ENCODE measurements at regions not wholly inside any gene's neighbourhood (a gene's known extent, or its start where the extent isn't known, plus 50 kb on each side); places are given as distances from the start of the nearest gene placed in this dataset.

- H3K4me2 ChIP-seq (ENCODE audit: low read depth, low read length, poor library complexity, severe bottlenecking): no peak overlapping the region
- no peak for TF ChIP-seq EZH2phosphoT487 (conservative IDR thresholded peaks at IDR 0.05; ENCODE audit: low read length)
- TF ChIP-seq CTCF (IDR thresholded peaks at IDR 0.05; ENCODE audit: insufficient read depth, low read length, poor library complexity, severe bottlenecking): no peak
- no peak overlapping the region for H2AFZ ChIP-seq (ENCODE audit: low read depth, low read length, severe bottlenecking)
- H3K36me3 ChIP-seq (ENCODE audit: low read length): no peaks in the 10 kb centered on the region
- no peaks in the 10 kb centered on the region for H3K9me2 ChIP-seq (replicated peaks; ENCODE audit: insufficient read depth, low read length)
- no peaks in the 10 kb centered on the region; the same call in 1 of the 2 replicates for H3K27me3 ChIP-seq (ENCODE audit: low read length)
- no peak overlapping the region for H3K9ac ChIP-seq (ENCODE audit: low read length)
- H3K27ac ChIP-seq (ENCODE audit: low read depth, low read length): no peak overlapping the region
- no peaks in the 10 kb centered on the region for H3F3A ChIP-seq (ENCODE audit: insufficient read depth)
- H4K20me1 ChIP-seq (ENCODE audit: low read depth, low read length): no peaks in the 10 kb centered on the region
- no peak overlapping the region for H3K4me3 ChIP-seq (ENCODE audit: insufficient read depth, low read length, poor library complexity, severe bottlenecking)
- H3K9me3 ChIP-seq (ENCODE audit: insufficient read depth, low read length): no peaks in the 10 kb centered on the region
- no peaks in the 10 kb centered on the region for H3K79me2 ChIP-seq (ENCODE audit: insufficient read depth, low read length)
Observed at GRCh38 chr15:83372434-83372891, 74.7 kb upstream of the SH3GL3 start.

GRCh38 chr15:83378921-83379578 is 68.1 kb upstream of the SH3GL3 start:
- Histone ChIP-seq H3F3A (ENCODE audit: insufficient read depth) (no peaks in the 10 kb centered on the region), H3K79me2 (ENCODE audit: insufficient read depth, low read length) (no peaks in the 10 kb centered on the region), H3K4me3 (ENCODE audit: insufficient read depth, low read length, poor library complexity, severe bottlenecking) (no peak overlapping the region), H3K27ac (ENCODE audit: low read depth, low read length) (no peak overlapping the region), H3K9ac (ENCODE audit: low read length) (no peak overlapping the region), H3K27me3 (ENCODE audit: low read length) (no peaks in the 10 kb centered on the region), H4K20me1 (ENCODE audit: low read depth, low read length) (no peaks in the 10 kb centered on the region), H2AFZ (ENCODE audit: low read depth, low read length, severe bottlenecking) (no peak overlapping the region), H3K4me2 (ENCODE audit: low read depth, low read length, poor library complexity, severe bottlenecking) (no peak overlapping the region), H3K9me3 (ENCODE audit: insufficient read depth, low read length) (no peaks in the 10 kb centered on the region), H3K36me3 (ENCODE audit: low read length) (no peaks in the 10 kb centered on the region), H3K9me2 (replicated peaks; ENCODE audit: insufficient read depth, low read length) (no peaks in the 10 kb centered on the region)
- TF ChIP-seq CTCF (IDR thresholded peaks at IDR 0.05; ENCODE audit: insufficient read depth, low read length, poor library complexity, severe bottlenecking): no peak
- no peak for TF ChIP-seq EZH2phosphoT487 (conservative IDR thresholded peaks at IDR 0.05; ENCODE audit: low read length)

GRCh38 chr15:83379579-83379959 is 67.6 kb upstream of the SH3GL3 start:
- H3K36me3 ChIP-seq (ENCODE audit: low read length): no peaks in the 10 kb centered on the region
- no peak overlapping the region for H3K4me2 ChIP-seq (ENCODE audit: low read depth, low read length, poor library complexity, severe bottlenecking)
- H2AFZ ChIP-seq (ENCODE audit: low read depth, low read length, severe bottlenecking): no peak overlapping the region
- TF ChIP-seq EZH2phosphoT487 (conservative IDR thresholded peaks at IDR 0.05; ENCODE audit: low read length) (no peak), CTCF (IDR thresholded peaks at IDR 0.05; ENCODE audit: insufficient read depth, low read length, poor library complexity, severe bottlenecking) (no peak)
- H3K4me3 ChIP-seq (ENCODE audit: insufficient read depth, low read length, poor library complexity, severe bottlenecking): no peak overlapping the region
- no peak overlapping the region for H3K9ac ChIP-seq (ENCODE audit: low read length)
- H3K27me3 ChIP-seq (ENCODE audit: low read length): no peaks in the 10 kb centered on the region
- no peaks in the 10 kb centered on the region for H3F3A ChIP-seq (ENCODE audit: insufficient read depth)
- H3K9me3 ChIP-seq (ENCODE audit: insufficient read depth, low read length): no peaks in the 10 kb centered on the region
- no peaks in the 10 kb centered on the region for H3K9me2 ChIP-seq (replicated peaks; ENCODE audit: insufficient read depth, low read length)
- H4K20me1 ChIP-seq (ENCODE audit: low read depth, low read length): no peaks in the 10 kb centered on the region
- no peak overlapping the region for H3K27ac ChIP-seq (ENCODE audit: low read depth, low read length)
- H3K79me2 ChIP-seq (ENCODE audit: insufficient read depth, low read length): no peaks in the 10 kb centered on the region
